ENCODE measurements at regions not wholly inside any gene's neighbourhood (a gene's known extent, or its start where the extent isn't known, plus 50 kb on each side); places are given as distances from the start of the nearest gene placed in this dataset.

- no peak for TF ChIP-seq POLR2A (IDR thresholded peaks at IDR 0.05)
- TF ChIP-seq CTCF (IDR thresholded peaks at IDR 0.05) = no peak
Observed at GRCh38 chr2:59997371-59997770, 556.1 kb downstream of the BCL11A start.

Data from Peyer's patch (tissue), 4 donors.